Epithelial cell of proximal tubule (primary cell): ENCODE measurements at regions not wholly inside any gene's neighbourhood (a gene's known extent, or its start where the extent isn't known, plus 50 kb on each side); places are given as distances from the start of the nearest gene placed in this dataset.
A peak's percentile ranks its signal among the peaks of the same experiment; 100 is the strongest.

ENCODE experiments used
- DNase-seq: peaks from one replicate; pipeline ENCODE4 v3.0.0-alpha.2; 2011; ENCODE audit warnings: low read depth
- H3K4me3 ChIP-seq: 2 replicates; pipeline ENCODE4 v1.5.1; 2011; ENCODE audit warnings: low read depth, mild to moderate bottlenecking, low read length
- CTCF ChIP-seq: conservative IDR thresholded peaks from 2 replicates; pipeline ENCODE4 v1.5.1; 2012; ENCODE audit warnings: low read depth, mild to moderate bottlenecking, low read length

- H3K4me3 ChIP-seq, result no peak overlapping the region
- DNase-seq, result peak; percentile 73
Measured at GRCh38 chr5:33148076-33148513, 292.7 kb upstream of the TARS1 start.

GRCh38 chr5:33153372-33153771 is 287.4 kb upstream of the TARS1 start:
- TF ChIP-seq CTCF, result no peak
- no peak overlapping the region for H3K4me3 ChIP-seq
- DNase-seq, result no peak

More at GRCh38 chr5:33148076-33148513, 292.7 kb upstream of the TARS1 start:
- TF ChIP-seq CTCF, result no peak

GRCh38 chr5:33153831-33154230 is 286.9 kb upstream of the TARS1 start:
- no peak overlapping the region for H3K4me3 ChIP-seq
- no peak for TF ChIP-seq CTCF
- no peak for DNase-seq

- TF ChIP-seq CTCF, result no peak
- DNase-seq, result no peak
- no peak overlapping the region for H3K4me3 ChIP-seq
Measured at GRCh38 chr5:33160871-33161270, 279.9 kb upstream of the TARS1 start.

GRCh38 chr5:33161421-33161820 is 279.3 kb upstream of the TARS1 start:
- no peak for DNase-seq
- TF ChIP-seq CTCF, result no peak
- H3K4me3 ChIP-seq, result no peak overlapping the region

- DNase-seq, result no peak
- no peak overlapping the region for H3K4me3 ChIP-seq
- no peak for TF ChIP-seq CTCF
Measured at GRCh38 chr5:33162057-33162456, 278.7 kb upstream of the TARS1 start.

- DNase-seq, result no peak
- TF ChIP-seq CTCF, result no peak
Measured at GRCh38 chr5:33166522-33166921, 274.2 kb upstream of the TARS1 start.

More at GRCh38 chr5:33166522-33166921, 274.2 kb upstream of the TARS1 start:
- no peak overlapping the region for H3K4me3 ChIP-seq
